ENCODE measurements at regions not wholly inside any gene's neighbourhood (a gene's known extent, or its start where the extent isn't known, plus 50 kb on each side); places are given as distances from the start of the nearest gene placed in this dataset.

GRCh38 chr3:148233403-148233802 lies 464.3 kb upstream of the AGTR1 start:
- Histone ChIP-seq H3K4me3 (no peak overlapping the region), H3K4me1 (no peaks in the 10 kb centered on the region), H3K27me3 (no peaks in the 10 kb centered on the region), H3K36me3 (no peaks in the 10 kb centered on the region), H3K9me3 (no peaks in the 10 kb centered on the region), H3K27ac (no peak overlapping the region)
- no peak for DNase-seq (ENCODE audit: extremely low spot score in 2 of 2)
- intact Hi-C loops (cut with DNase I), result no loop called here
- TF ChIP-seq POLR2AphosphoS5 (IDR thresholded peaks at IDR 0.05; ENCODE audit: insufficient read depth in 1 of 2, low read depth in 1 of 2), result no peak
- no peak for TF ChIP-seq POLR2A (IDR thresholded peaks at IDR 0.05)
- no peak for TF ChIP-seq CTCF (IDR thresholded peaks at IDR 0.05)

GRCh38 chr3:148234536-148234935 lies 463.2 kb upstream of the AGTR1 start:
- Histone ChIP-seq H3K9me3 (no peaks in the 10 kb centered on the region), H3K27ac (no peak overlapping the region), H3K36me3 (no peaks in the 10 kb centered on the region), H3K4me3 (no peak overlapping the region), H3K27me3 (no peaks in the 10 kb centered on the region), H3K4me1 (no peaks in the 10 kb centered on the region)
- no peak for DNase-seq (ENCODE audit: extremely low spot score in 2 of 2)
- intact Hi-C loops (cut with DNase I), result no loop called here
- TF ChIP-seq POLR2A (IDR thresholded peaks at IDR 0.05) (no peak), POLR2AphosphoS5 (IDR thresholded peaks at IDR 0.05; ENCODE audit: insufficient read depth in 1 of 2, low read depth in 1 of 2) (no peak), CTCF (IDR thresholded peaks at IDR 0.05) (no peak)

- TF ChIP-seq POLR2AphosphoS5 (IDR thresholded peaks at IDR 0.05; ENCODE audit: insufficient read depth in 1 of 2, low read depth in 1 of 2) (no peak), CTCF (IDR thresholded peaks at IDR 0.05) (no peak), POLR2A (IDR thresholded peaks at IDR 0.05) (no peak)
- H3K27ac ChIP-seq, result no peak overlapping the region
- DNase-seq (ENCODE audit: extremely low spot score in 2 of 2), result no peak
- H3K9me3 ChIP-seq, result no peaks in the 10 kb centered on the region
- no peaks in the 10 kb centered on the region for H3K27me3 ChIP-seq
- H3K4me3 ChIP-seq, result no peak overlapping the region
- intact Hi-C loops (cut with DNase I), result no loop called here
- H3K4me1 ChIP-seq, result no peaks in the 10 kb centered on the region
- no peaks in the 10 kb centered on the region for H3K36me3 ChIP-seq
Measured at GRCh38 chr3:148235566-148235965, 462.1 kb upstream of the AGTR1 start.

- H3K27me3 ChIP-seq, result no peaks in the 10 kb centered on the region
- no peaks in the 10 kb centered on the region for H3K9me3 ChIP-seq
- no peak overlapping the region for H3K27ac ChIP-seq
- no peak for DNase-seq (ENCODE audit: extremely low spot score in 2 of 2)
- intact Hi-C loops (cut with DNase I), result no loop called here
- no peak for TF ChIP-seq POLR2AphosphoS5 (IDR thresholded peaks at IDR 0.05; ENCODE audit: insufficient read depth in 1 of 2, low read depth in 1 of 2)
- TF ChIP-seq POLR2A (IDR thresholded peaks at IDR 0.05), result no peak
- no peak for TF ChIP-seq CTCF (IDR thresholded peaks at IDR 0.05)
- H3K4me3 ChIP-seq, result no peak overlapping the region
- H3K36me3 ChIP-seq, result no peaks in the 10 kb centered on the region
- H3K4me1 ChIP-seq, result no peaks in the 10 kb centered on the region
Measured at GRCh38 chr3:148238421-148238821, 459.3 kb upstream of the AGTR1 start.

GRCh38 chr3:148240351-148240750 lies 457.4 kb upstream of the AGTR1 start:
- intact Hi-C loops (cut with DNase I), result no loop called here

More at GRCh38 chr3:148240351-148240750, 457.4 kb upstream of the AGTR1 start:
- Histone ChIP-seq H3K4me1 (no peaks in the 10 kb centered on the region), H3K9me3 (no peaks in the 10 kb centered on the region), H3K27ac (no peak overlapping the region), H3K4me3 (no peak overlapping the region), H3K36me3 (no peaks in the 10 kb centered on the region), H3K27me3 (no peaks in the 10 kb centered on the region)
- DNase-seq (ENCODE audit: extremely low spot score in 2 of 2), result no peak
- TF ChIP-seq CTCF (IDR thresholded peaks at IDR 0.05) (no peak), POLR2AphosphoS5 (IDR thresholded peaks at IDR 0.05; ENCODE audit: insufficient read depth in 1 of 2, low read depth in 1 of 2) (no peak), POLR2A (IDR thresholded peaks at IDR 0.05) (no peak)
